OCI-LY7 (cell line): ENCODE measurements at regions not wholly inside any gene's neighbourhood (a gene's known extent, or its start where the extent isn't known, plus 50 kb on each side); places are given as distances from the start of the nearest gene placed in this dataset.
A peak's percentile ranks its signal among the peaks of the same experiment; 100 is the strongest.

Source experiments
- BruUV-seq: library from RNA; stranded (reverse); fragments of 400-500 nt; replicated peaks from 2 replicates; lab custom pipeline; 2021; lab: Mats Ljungman, UMichigan
- CTCF ChIA-PET: fragments of 300-600 bp; sonication (Branson Sonifier 250); formaldehyde crosslinking; loops from one replicate; lab custom pipeline; 2022; ENCODE audit warnings: antibody characterized with exemption; ENCODE audit not compliant: unreplicated experiment; lab: Charles Lee
- POLR2A ChIA-PET: fragments of 300-600 bp; sonication (Branson Sonifier 250); formaldehyde crosslinking; loops from one replicate; lab custom pipeline; 2022; ENCODE audit warnings: antibody characterized with exemption; lab: Charles Lee
- DNase-seq: peaks from one replicate; pipeline ENCODE4 v3.0.0-alpha.2; 2015; ENCODE audit warnings: low spot score
- H2AFZ ChIP-seq: fragments of 200-600 bp; sonication (generic), shearing (Covaris generic); 2 replicates; pipeline ENCODE4 v1.6.1; 2014; ENCODE audit warnings: mild to moderate bottlenecking, antibody characterized with exemption, low read length, moderate library complexity
- H3K27ac ChIP-seq: fragments of 200-600 bp; sonication (generic); 2 replicates; pipeline ENCODE4 v1.5.1; 2014; ENCODE audit warnings: mixed run types, low read depth, mild to moderate bottlenecking, moderate library complexity, low read length, inconsistent platforms; ENCODE audit not compliant: poor library complexity, severe bottlenecking
- H3K36me3 ChIP-seq: fragments of 200-600 bp; sonication (generic); 2 replicates; pipeline ENCODE4 v1.6.1; 2014; ENCODE audit warnings: mild to moderate bottlenecking, antibody characterized with exemption, low read length, moderate library complexity, mixed read lengths; ENCODE audit not compliant: insufficient read depth
- H3K4me1 ChIP-seq: fragments of 200-600 bp; sonication (generic); 2 replicates; pipeline ENCODE4 v1.5.1; 2014; ENCODE audit warnings: mild to moderate bottlenecking, low read length; ENCODE audit not compliant: insufficient read depth, poor library complexity, severe bottlenecking
- H3K4me2 ChIP-seq: fragments of 200-600 bp; sonication (generic); 2 replicates; pipeline ENCODE4 v1.6.1; 2014; ENCODE audit warnings: mild to moderate bottlenecking, low read length
- H3K4me3 ChIP-seq: fragments of 200-600 bp; sonication (generic); 2 replicates; pipeline ENCODE4 v1.5.1; 2014; ENCODE audit warnings: mild to moderate bottlenecking, low read depth, low read length; ENCODE audit not compliant: poor library complexity, severe bottlenecking
- H3K79me2 ChIP-seq: fragments of 200-600 bp; sonication (generic); 2 replicates; pipeline ENCODE4 v1.6.1; 2016; ENCODE audit warnings: low read depth, mild to moderate bottlenecking, low read length, moderate library complexity, mixed read lengths; ENCODE audit not compliant: insufficient read depth
- H3K9me2 ChIP-seq: fragments of 200-600 bp; sonication (generic); 2 replicates; pipeline ENCODE4 v1.6.1; 2016; ENCODE audit warnings: mild to moderate bottlenecking, low read length, mixed read lengths; ENCODE audit not compliant: insufficient read depth
- H3K9me3 ChIP-seq: fragments of 200-600 bp; sonication (generic); 2 replicates; pipeline ENCODE4 v1.6.1; 2014; ENCODE audit warnings: mild to moderate bottlenecking, mixed run types, low read length, mixed read lengths
- H4K20me1 ChIP-seq: fragments of 200-600 bp; sonication (generic); 2 replicates; pipeline ENCODE4 v1.6.1; 2014; ENCODE audit warnings: mild to moderate bottlenecking, antibody characterized with exemption, low read length, moderate library complexity, mixed read lengths; ENCODE audit not compliant: insufficient read depth
- CTCF ChIP-seq: fragments of 200-600 bp; sonication (generic); conservative IDR thresholded peaks from 2 replicates; pipeline ENCODE4 v1.5.1; 2014; ENCODE audit warnings: mild to moderate bottlenecking, antibody characterized with exemption, low read length, moderate library complexity, mixed read lengths
- EZH2phosphoT487 ChIP-seq: fragments of 200-600 bp; sonication (generic); IDR thresholded peaks from 2 replicates; pipeline ENCODE4 v1.6.1; 2018; ENCODE audit warnings: low read depth, borderline replicate concordance, mild to moderate bottlenecking, mixed run types, antibody characterized with exemption, low read length, moderate library complexity, mixed read lengths
- intact Hi-C: fragments of 100-400 bp; cut with micrococcal nuclease; formaldehyde crosslinking; loops from one replicate; pipeline ENCODE4 v1.10.0; 2022; ENCODE audit not compliant: unreplicated experiment

GRCh38 chrX:13506574-13506973, 62.8 kb upstream of the EGFL6 start:
- intact Hi-C loops, result loop anchor here (1.0 to 10.0 kb wide), 3 partner anchors 141 to 526 kb away; no protein-coding TSS in a partner anchor
- no TSS peak for BruUV-seq
- Histone ChIP-seq H3K36me3 (no peaks in the 10 kb centered on the region), H3K79me2 (no peaks in the 10 kb centered on the region), H3K4me3 (no peak overlapping the region), H2AFZ (no peak overlapping the region), H3K9me3 (no peaks in the 10 kb centered on the region), H3K4me1 (no peaks in the 10 kb centered on the region), H3K4me2 (no peak overlapping the region), H3K9me2 (no peaks in the 10 kb centered on the region), H4K20me1 (no peaks in the 10 kb centered on the region), H3K27ac (no peak overlapping the region)
- TF ChIP-seq EZH2phosphoT487, result no peak
- TF ChIP-seq CTCF, result peak; percentile 80
- ChIA-PET POLR2A (no interaction called here), CTCF (interaction anchor here (0.5 kb wide), 1 partner anchor 526 kb away, joined by 3 read pairs; no protein-coding TSS in a partner anchor)
- DNase-seq, result peak; percentile 51

- ChIA-PET POLR2A (no interaction called here), CTCF (no interaction called here)
- H3K4me2 ChIP-seq, result no peak overlapping the region
- no peaks in the 10 kb centered on the region for H4K20me1 ChIP-seq
- TF ChIP-seq EZH2phosphoT487, result no peak
- TF ChIP-seq CTCF, result no peak
- DNase-seq, result no peak
- no peaks in the 10 kb centered on the region for H3K79me2 ChIP-seq
- H3K27ac ChIP-seq, result no peak overlapping the region
- H3K4me1 ChIP-seq, result no peaks in the 10 kb centered on the region
- no peaks in the 10 kb centered on the region for H3K9me3 ChIP-seq
- no peak overlapping the region for H3K4me3 ChIP-seq
- H3K36me3 ChIP-seq, result no peaks in the 10 kb centered on the region
- H2AFZ ChIP-seq, result no peak overlapping the region
- no peaks in the 10 kb centered on the region for H3K9me2 ChIP-seq
- no TSS peak for BruUV-seq
- intact Hi-C loops, result loop anchor here (10.0 kb wide), 1 partner anchor 252 kb away; no protein-coding TSS in a partner anchor
Observed at GRCh38 chrX:13502590-13502989, 66.8 kb upstream of the EGFL6 start.

GRCh38 chrX:13499736-13500135, 69.7 kb upstream of the EGFL6 start:
- no peak overlapping the region for H2AFZ ChIP-seq
- H4K20me1 ChIP-seq, result no peaks in the 10 kb centered on the region
- DNase-seq, result no peak
- no TSS peak for BruUV-seq
- H3K4me1 ChIP-seq, result no peaks in the 10 kb centered on the region
- no peak overlapping the region for H3K27ac ChIP-seq
- no peaks in the 10 kb centered on the region for H3K79me2 ChIP-seq
- no peak for TF ChIP-seq CTCF
- no peak for TF ChIP-seq EZH2phosphoT487
- no peaks in the 10 kb centered on the region for H3K36me3 ChIP-seq
- no peak overlapping the region for H3K4me2 ChIP-seq
- ChIA-PET POLR2A (interaction anchor here (1.4 kb wide), 1 partner anchor 554 kb away, joined by 3 read pairs; no protein-coding TSS in a partner anchor), CTCF (no interaction called here)
- H3K9me3 ChIP-seq, result no peaks in the 10 kb centered on the region
- no peaks in the 10 kb centered on the region for H3K9me2 ChIP-seq
- intact Hi-C loops, result loop anchor here (10.0 kb wide), 1 partner anchor 255 kb away; no protein-coding TSS in a partner anchor
- H3K4me3 ChIP-seq, result no peak overlapping the region
